ENCODE measurements at regions not wholly inside any gene's neighbourhood (a gene's known extent, or its start where the extent isn't known, plus 50 kb on each side); places are given as distances from the start of the nearest gene placed in this dataset.

DNA sequence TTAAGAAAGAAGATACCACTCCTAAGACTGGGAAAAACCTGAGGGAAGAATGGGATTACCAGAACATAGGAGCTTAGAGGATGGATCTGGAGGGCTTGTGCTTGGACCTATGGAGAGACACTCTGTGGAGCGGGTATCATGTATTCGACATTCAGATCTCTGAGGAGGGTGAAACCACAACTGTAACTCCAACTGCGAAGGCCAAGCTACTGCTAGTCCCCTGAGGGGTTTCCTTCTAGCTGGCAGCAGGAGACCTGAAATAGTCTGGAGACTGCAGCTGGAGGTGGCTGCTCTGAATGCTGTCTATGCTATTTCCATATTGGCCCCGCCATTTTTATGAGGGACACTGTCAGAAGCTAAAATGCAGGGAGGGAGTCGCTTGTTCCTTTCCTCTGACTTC is 462.3 kb downstream of the PTPRC start:
- H3K36me3 ChIP-seq, result no peaks in the 10 kb centered on the region
- DNase-seq, result no peak
- no peaks in the 10 kb centered on the region for H3K27me3 ChIP-seq
- 97% methylated on average over 5 of the region's 5 CpGs for WGBS, 2 donors
- no peak for TF ChIP-seq CTCF (IDR thresholded peaks at IDR 0.05)
- no peak for TF ChIP-seq POLR2A (IDR thresholded peaks at IDR 0.05)
- no peaks in the 10 kb centered on the region for H3K9me3 ChIP-seq
- H3K4me1 ChIP-seq, result no peaks in the 10 kb centered on the region
- H3K4me3 ChIP-seq (replicated peaks in 1 of 3), result no peak overlapping the region
- no peak overlapping the region for H3K27ac ChIP-seq
- intact Hi-C loops (cut with DNase I), result no loop called here

DNA sequence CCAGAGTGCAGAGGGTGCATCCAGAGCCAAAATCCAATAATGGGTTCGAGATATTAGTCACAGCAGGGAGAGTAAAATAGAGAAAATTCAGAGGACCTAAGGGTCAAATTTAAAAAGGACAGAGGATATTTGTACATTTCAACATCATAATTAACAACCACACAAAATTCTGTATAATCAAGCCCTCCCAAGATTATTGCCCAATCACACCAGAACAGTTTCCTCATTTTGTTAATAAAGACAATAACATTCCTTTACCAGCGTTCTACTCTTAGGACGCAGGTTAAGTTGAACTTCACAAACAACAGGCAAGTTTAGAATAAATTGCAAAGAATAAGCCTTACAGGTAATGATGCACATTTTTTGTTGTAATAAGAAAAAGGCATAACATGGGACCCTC is 462.8 kb downstream of the PTPRC start:
- Histone ChIP-seq H3K36me3 (no peaks in the 10 kb centered on the region), H3K4me1 (no peaks in the 10 kb centered on the region), H3K9me3 (no peaks in the 10 kb centered on the region), H3K4me3 (replicated peaks in 1 of 3) (no peak overlapping the region), H3K27ac (no peak overlapping the region), H3K27me3 (no peaks in the 10 kb centered on the region)
- DNase-seq, result no peak
- intact Hi-C loops (cut with DNase I), result no loop called here
- WGBS, 2 donors, result 83 to 87% methylated on average over 3 of the region's 3 CpGs
- TF ChIP-seq CTCF (IDR thresholded peaks at IDR 0.05), result no peak
- TF ChIP-seq POLR2A (IDR thresholded peaks at IDR 0.05), result no peak

GRCh38 chr1:199102239-199102638 is 463.4 kb downstream of the PTPRC start:
- TF ChIP-seq CTCF (IDR thresholded peaks at IDR 0.05) (no peak), POLR2A (IDR thresholded peaks at IDR 0.05) (no peak)
- intact Hi-C loops (cut with DNase I), result no loop called here
- Histone ChIP-seq H3K36me3 (no peaks in the 10 kb centered on the region), H3K9me3 (no peaks in the 10 kb centered on the region), H3K27ac (no peak overlapping the region), H3K27me3 (no peaks in the 10 kb centered on the region), H3K4me3 (replicated peaks in 1 of 3) (no peak overlapping the region), H3K4me1 (no peaks in the 10 kb centered on the region)
- DNase-seq, result no peak
- 85 to 91% methylated on average over 3 of the region's 3 CpGs for WGBS, 2 donors

- no peak for DNase-seq
- intact Hi-C loops (cut with DNase I), result no loop called here
- TF ChIP-seq POLR2A (IDR thresholded peaks at IDR 0.05) (no peak), CTCF (IDR thresholded peaks at IDR 0.05) (no peak)
- 87 to 98% methylated on average over 3 of the region's 3 CpGs for WGBS, 2 donors
- no peaks in the 10 kb centered on the region for H3K36me3 ChIP-seq
- H3K4me1 ChIP-seq, result no peaks in the 10 kb centered on the region
- no peak overlapping the region for H3K27ac ChIP-seq
- no peaks in the 10 kb centered on the region for H3K9me3 ChIP-seq
- H3K27me3 ChIP-seq, result no peaks in the 10 kb centered on the region
- no peak overlapping the region for H3K4me3 ChIP-seq (replicated peaks in 1 of 3)
These were observed 470.3 kb downstream of the PTPRC start for GRCh38 chr1:199109160-199109559.

DNA sequence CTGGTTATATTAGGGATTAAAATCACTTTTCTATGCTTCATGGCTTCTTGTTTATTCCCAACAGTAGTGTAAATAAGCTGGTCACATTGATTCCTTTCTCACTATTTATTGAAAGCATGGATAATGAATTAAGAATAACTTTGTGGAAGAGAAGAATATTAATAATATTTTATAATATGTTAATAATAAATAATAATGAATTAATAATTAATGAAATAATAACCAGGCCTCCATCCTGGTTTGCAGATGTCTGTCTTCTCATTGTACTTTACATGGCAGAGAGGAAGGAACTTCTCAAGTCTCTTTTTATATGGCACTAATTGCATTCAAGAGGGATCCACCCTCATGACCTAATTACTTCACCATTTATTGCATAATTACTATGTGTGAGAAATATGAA is 473.5 kb downstream of the PTPRC start:
- no peaks in the 10 kb centered on the region for H3K9me3 ChIP-seq
- intact Hi-C loops (cut with DNase I), result no loop called here
- no peak for DNase-seq
- H3K27me3 ChIP-seq, result no peaks in the 10 kb centered on the region
- no peaks in the 10 kb centered on the region for H3K36me3 ChIP-seq
- no peaks in the 10 kb centered on the region for H3K4me1 ChIP-seq
- H3K4me3 ChIP-seq (replicated peaks in 1 of 3), result no peak overlapping the region
- TF ChIP-seq POLR2A (IDR thresholded peaks at IDR 0.05) (no peak), CTCF (IDR thresholded peaks at IDR 0.05) (no peak)
- H3K27ac ChIP-seq, result no peak overlapping the region

Measured in thyroid gland (tissue), 4 donors.